HEK293 (cell line): ENCODE measurements at regions not wholly inside any gene's neighbourhood (a gene's known extent, or its start where the extent isn't known, plus 50 kb on each side); places are given as distances from the start of the nearest gene placed in this dataset.

Experiments
- CTCF ChIA-PET: fragments of 350-600 bp; formaldehyde crosslinking; extraction: SDS; loops from one replicate; lab custom pipeline; 2021; ENCODE audit warnings: antibody characterized with exemption; lab: Yijun Ruan, JAX
- POLR2A ChIA-PET: fragments of 300-600 bp; formaldehyde crosslinking; extraction: SDS; loops from one replicate; lab custom pipeline; 2020; ENCODE audit warnings: antibody characterized with exemption, inconsistent platforms; lab: Yijun Ruan, JAX
- H3K27ac ChIP-seq: fragments of 200-500 bp; sonication (Bioruptor generic); 2 replicates; pipeline ENCODE4 v1.5.1; 2014; ENCODE audit warnings: low read depth, low read length, control low read depth, inconsistent platforms; ENCODE audit errors: extremely low read depth
- H3K36me3 ChIP-seq, 2 experiments: fragments of 200-500 bp in 1 of 2; sonication (Bioruptor generic) in 1 of 2; 1 replicate in 1 of 2; 2 replicates in 1 of 2; pipeline ENCODE4 v1.5.1; 2014 to 2017; ENCODE audit warnings: inconsistent platforms in 2 of 2, low read length in 2 of 2; ENCODE audit not compliant: control insufficient read depth in 2 of 2, insufficient read depth in 1 of 2
- H3K4me1 ChIP-seq: fragments of 200-500 bp; sonication (Bioruptor generic); 2 replicates; pipeline ENCODE4 v1.5.1; 2014; ENCODE audit warnings: mild to moderate bottlenecking, low read length, inconsistent platforms; ENCODE audit not compliant: control insufficient read depth, insufficient read depth
- H3K4me3 ChIP-seq: 2 replicates; pipeline ENCODE4 v1.5.1; 2011; ENCODE audit warnings: low read depth, mild to moderate bottlenecking, control low read depth, low read length, moderate library complexity
- H3K9me3 ChIP-seq: fragments of 200-500 bp; sonication (Bioruptor generic); 2 replicates; pipeline ENCODE4 v1.5.1; 2014; ENCODE audit warnings: low read depth, low read length, inconsistent platforms; ENCODE audit not compliant: control insufficient read depth, insufficient read depth
- HIC1 ChIP-seq: fragments of 450-650 bp; formaldehyde crosslinking; IDR thresholded peaks from 2 replicates; pipeline ENCODE4 v1.5.1; 2016; ENCODE audit warnings: missing biosample characterization, missing genetic modification characterization
- HOXD13 ChIP-seq: sonication (generic); formaldehyde crosslinking; IDR thresholded peaks from 2 replicates; pipeline ENCODE4 v1.8.0; 2022; ENCODE audit warnings: missing genetic modification reagents, borderline replicate concordance
- IKZF3 ChIP-seq: fragments of 450-650 bp; IDR thresholded peaks from 2 replicates; pipeline ENCODE4 v1.5.0; 2018; ENCODE audit warnings: missing biosample characterization, mild to moderate bottlenecking, missing genetic modification characterization, moderate library complexity
- OSR2 ChIP-seq: fragments of 450-650 bp; formaldehyde crosslinking; IDR thresholded peaks from 2 replicates; pipeline ENCODE4 v1.5.1; 2016; ENCODE audit warnings: missing biosample characterization, missing genetic modification characterization
- REPIN1 ChIP-seq: fragments of 450-650 bp; formaldehyde crosslinking; IDR thresholded peaks from 2 replicates; pipeline ENCODE4 v1.5.1; 2017; ENCODE audit warnings: missing biosample characterization, missing genetic modification characterization, low read depth
- SCRT2 ChIP-seq: fragments of 450-650 bp; formaldehyde crosslinking; IDR thresholded peaks from 2 replicates; pipeline ENCODE4 v1.5.1; 2016; ENCODE audit warnings: missing biosample characterization, missing genetic modification characterization
- ZNF280C ChIP-seq: fragments of 450-650 bp; formaldehyde crosslinking; IDR thresholded peaks from 2 replicates; pipeline ENCODE4 v1.5.1; 2016; ENCODE audit warnings: missing biosample characterization, missing genetic modification characterization
- ZNF366 ChIP-seq: fragments of 450-650 bp; formaldehyde crosslinking; conservative IDR thresholded peaks from 2 replicates; pipeline ENCODE4 v1.5.1; 2016; ENCODE audit warnings: missing biosample characterization, missing genetic modification characterization
- ZNF501 ChIP-seq: fragments of 450-650 bp; formaldehyde crosslinking; IDR thresholded peaks from 2 replicates; pipeline ENCODE4 v1.5.1; 2016; ENCODE audit warnings: missing biosample characterization, missing genetic modification characterization
- ZNF513 ChIP-seq: fragments of 450-650 bp; IDR thresholded peaks from 2 replicates; pipeline ENCODE4 v1.5.1; 2018; ENCODE audit warnings: missing biosample characterization, missing genetic modification characterization
- ZNF610 ChIP-seq: fragments of 450-650 bp; formaldehyde crosslinking; IDR thresholded peaks from 2 replicates; pipeline ENCODE4 v1.5.1; 2016; ENCODE audit warnings: missing biosample characterization, missing genetic modification characterization, borderline replicate concordance
- ZNF658 ChIP-seq: fragments of 450-650 bp; formaldehyde crosslinking; IDR thresholded peaks from 2 replicates; pipeline ENCODE4; 2016; ENCODE audit warnings: missing biosample characterization, missing genetic modification characterization
- TF ChIP-seq, protein P1 (sequence below): fragments of 450-650 bp; formaldehyde crosslinking; IDR thresholded peaks from 2 replicates; pipeline ENCODE4 v1.5.1; 2016; ENCODE audit warnings: missing biosample characterization, missing genetic modification characterization, borderline replicate concordance

DNA sequence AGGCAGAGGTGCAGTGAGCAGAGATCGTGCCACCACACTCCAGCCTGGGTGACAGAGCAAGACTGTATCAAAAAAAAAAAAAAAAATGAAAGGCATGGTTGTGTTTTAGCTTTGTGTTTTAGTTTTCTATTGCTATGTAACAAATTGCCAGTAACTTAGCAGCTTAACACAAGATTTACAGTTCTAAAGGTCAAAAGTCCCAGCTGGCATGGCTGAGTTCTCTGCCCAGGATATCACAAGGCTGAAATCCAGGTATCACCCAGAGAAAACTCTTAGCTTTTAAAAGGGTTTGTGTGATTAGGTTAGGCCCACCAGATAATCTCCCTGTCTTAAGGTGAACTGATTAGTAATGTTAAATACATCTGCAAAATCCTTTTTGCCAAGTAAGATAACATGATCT is 107.7 kb upstream of the YPEL5 start:
- H3K4me3 ChIP-seq = no peak overlapping the region
- TF ChIP-seq ZNF658 = no peak
- TF ChIP-seq IKZF3 (tag by site-specific recombination) = no peak
- TF ChIP-seq ZNF610 (tag by site-specific recombination) = no peak
- TF ChIP-seq, protein P1, sequence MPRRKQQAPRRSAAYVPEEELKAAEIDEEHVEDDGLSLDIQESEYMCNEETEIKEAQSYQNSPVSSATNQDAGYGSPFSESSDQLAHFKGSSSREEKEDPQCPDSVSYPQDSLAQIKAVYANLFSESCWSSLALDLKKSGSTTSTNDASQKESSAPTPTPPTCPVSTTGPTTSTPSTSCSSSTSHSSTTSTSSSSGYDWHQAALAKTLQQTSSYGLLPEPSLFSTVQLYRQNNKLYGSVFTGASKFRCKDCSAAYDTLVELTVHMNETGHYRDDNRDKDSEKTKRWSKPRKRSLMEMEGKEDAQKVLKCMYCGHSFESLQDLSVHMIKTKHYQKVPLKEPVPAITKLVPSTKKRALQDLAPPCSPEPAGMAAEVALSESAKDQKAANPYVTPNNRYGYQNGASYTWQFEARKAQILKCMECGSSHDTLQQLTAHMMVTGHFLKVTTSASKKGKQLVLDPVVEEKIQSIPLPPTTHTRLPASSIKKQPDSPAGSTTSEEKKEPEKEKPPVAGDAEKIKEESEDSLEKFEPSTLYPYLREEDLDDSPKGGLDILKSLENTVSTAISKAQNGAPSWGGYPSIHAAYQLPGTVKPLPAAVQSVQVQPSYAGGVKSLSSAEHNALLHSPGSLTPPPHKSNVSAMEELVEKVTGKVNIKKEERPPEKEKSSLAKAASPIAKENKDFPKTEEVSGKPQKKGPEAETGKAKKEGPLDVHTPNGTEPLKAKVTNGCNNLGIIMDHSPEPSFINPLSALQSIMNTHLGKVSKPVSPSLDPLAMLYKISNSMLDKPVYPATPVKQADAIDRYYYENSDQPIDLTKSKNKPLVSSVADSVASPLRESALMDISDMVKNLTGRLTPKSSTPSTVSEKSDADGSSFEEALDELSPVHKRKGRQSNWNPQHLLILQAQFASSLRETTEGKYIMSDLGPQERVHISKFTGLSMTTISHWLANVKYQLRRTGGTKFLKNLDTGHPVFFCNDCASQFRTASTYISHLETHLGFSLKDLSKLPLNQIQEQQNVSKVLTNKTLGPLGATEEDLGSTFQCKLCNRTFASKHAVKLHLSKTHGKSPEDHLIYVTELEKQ (tag by site-specific recombination) = no peak
- no peak for TF ChIP-seq HOXD13
- TF ChIP-seq, all 188 proteins: peak for 0
- H3K9me3 ChIP-seq = no peaks in the 10 kb centered on the region
- no peaks in the 10 kb centered on the region for H3K36me3 ChIP-seq
- no peak overlapping the region for H3K27ac ChIP-seq
- no peaks in the 10 kb centered on the region for H3K4me1 ChIP-seq
- ChIA-PET POLR2A (no interaction called here), CTCF (interaction anchor here (0.5 to 0.7 kb wide), 2 partner anchors 8 to 686 kb away, joined by 3 read pairs; no protein-coding TSS in a partner anchor)

- Histone ChIP-seq H3K4me1 (no peaks in the 10 kb centered on the region), H3K36me3 (no peaks in the 10 kb centered on the region), H3K4me3 (no peak overlapping the region), H3K27ac (no peak overlapping the region), H3K9me3 (no peaks in the 10 kb centered on the region)
- POLR2A ChIA-PET = no interaction called here
- TF ChIP-seq ZNF366 (tag by site-specific recombination) (no peak), ZNF280C (tag by site-specific recombination) (no peak), REPIN1 (tag by site-specific recombination) (no peak), ZNF513 (tag by site-specific recombination) (no peak), HIC1 (tag by site-specific recombination) (no peak), OSR2 (tag by site-specific recombination) (no peak)
- CTCF ChIA-PET = no interaction called here
These were observed 106.7 kb upstream of the YPEL5 start for GRCh38 chr2:30040147-30040546.

GRCh38 chr2:30041884-30042283 is 104.9 kb upstream of the YPEL5 start:
- POLR2A ChIA-PET = no interaction called here
- Histone ChIP-seq H3K27ac (no peak overlapping the region), H3K36me3 (no peaks in the 10 kb centered on the region), H3K9me3 (no peaks in the 10 kb centered on the region), H3K4me1 (no peaks in the 10 kb centered on the region), H3K4me3 (no peak overlapping the region)
- no peak for TF ChIP-seq SCRT2 (tag by site-specific recombination)
- TF ChIP-seq ZNF501 (tag by site-specific recombination) = no peak
- CTCF ChIA-PET = interaction anchor here (0.6 to 1.2 kb wide), 3 partner anchors 9 to 15 kb away, joined by 3 to 7 read pairs (median 3); no protein-coding TSS in a partner anchor
